HUES64 (cell line): ENCODE measurements at regions not wholly inside any gene's neighbourhood (a gene's known extent, or its start where the extent isn't known, plus 50 kb on each side); places are given as distances from the start of the nearest gene placed in this dataset.

ENCODE experiments used
- H3K27ac ChIP-seq: 2 replicates; pipeline ENCODE4 v1.7.0; 2013; ENCODE audit warnings: low read depth, low read length, inconsistent platforms
- H3K27me3 ChIP-seq: 2 replicates; pipeline ENCODE4 v1.6.1; 2013; ENCODE audit warnings: mild to moderate bottlenecking, low read length; ENCODE audit not compliant: insufficient read depth
- H3K36me3 ChIP-seq: 2 replicates; pipeline ENCODE4 v1.6.1; 2013; ENCODE audit warnings: mild to moderate bottlenecking, low read length; ENCODE audit not compliant: insufficient read depth
- H3K4me1 ChIP-seq: 2 replicates; pipeline ENCODE4 v1.6.1; 2013; ENCODE audit warnings: mild to moderate bottlenecking, low read length, moderate library complexity; ENCODE audit not compliant: insufficient read depth
- H3K4me3 ChIP-seq: 2 replicates; pipeline ENCODE4 v1.5.1; 2013; ENCODE audit warnings: mild to moderate bottlenecking, low read length, moderate library complexity
- H3K9ac ChIP-seq: 2 replicates; pipeline ENCODE4 v1.6.1; 2013; ENCODE audit warnings: mild to moderate bottlenecking, low read depth, low read length
- H3K9me3 ChIP-seq: 2 replicates; pipeline ENCODE4 v1.6.1; 2013; ENCODE audit warnings: low read depth, low read length; ENCODE audit not compliant: insufficient read depth
- WGBS: fragments of 150-250, 120-280 bp; methylation state at CpG from one replicate; pipeline ENCODE4 v1.1.7; 2013; ENCODE audit warnings: missing lambda C conversion rate; 5-methylcytosine and 5-hydroxymethylcytosine counted together

DNA sequence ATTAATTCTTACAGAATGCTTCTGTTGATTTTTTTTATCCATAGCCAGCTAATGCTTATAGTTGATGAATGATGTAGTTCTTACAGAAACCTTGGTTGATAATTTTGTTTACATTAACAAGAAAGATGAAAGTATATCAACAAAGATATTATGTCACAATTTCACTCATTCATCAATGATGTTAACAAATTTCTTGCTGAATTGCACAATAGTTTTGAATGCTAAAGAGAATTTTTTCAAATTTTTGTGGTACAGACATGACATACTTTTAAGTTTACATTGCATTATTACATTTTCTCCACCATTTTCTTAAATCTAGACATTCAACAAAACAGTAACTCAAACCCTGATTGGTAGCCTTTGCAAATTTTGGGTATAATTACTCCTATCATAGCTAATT, 236.3 kb downstream of the FOXD2 start:
- H3K4me3 ChIP-seq = no peak overlapping the region
- no peaks in the 10 kb centered on the region; the same call in 1 of the 2 replicates for H3K27me3 ChIP-seq
- peaks cover 12% of the 10 kb centered on the region for H3K9me3 ChIP-seq
- H3K36me3 ChIP-seq = no peaks in the 10 kb centered on the region
- H3K27ac ChIP-seq = no peak overlapping the region
- H3K4me1 ChIP-seq = no peaks in the 10 kb centered on the region
- H3K9ac ChIP-seq = no peak overlapping the region

GRCh38 chr1:47675047-47675675, 237.3 kb downstream of the FOXD2 start:
- no peaks in the 10 kb centered on the region for H3K36me3 ChIP-seq
- no peaks in the 10 kb centered on the region; the same call in 1 of the 2 replicates for H3K27me3 ChIP-seq
- no peak overlapping the region for H3K27ac ChIP-seq
- H3K4me3 ChIP-seq = no peak overlapping the region
- 90% methylated on average over 3 of the region's 3 CpGs for WGBS
- peaks cover 12% of the 10 kb centered on the region for H3K9me3 ChIP-seq
- H3K4me1 ChIP-seq = no peaks in the 10 kb centered on the region
- H3K9ac ChIP-seq = no peak overlapping the region

GRCh38 chr1:47675721-47676120, 237.9 kb downstream of the FOXD2 start:
- Histone ChIP-seq H3K36me3 (no peaks in the 10 kb centered on the region), H3K27ac (no peak overlapping the region), H3K27me3 (no peaks in the 10 kb centered on the region; the same call in 1 of the 2 replicates), H3K4me3 (no peak overlapping the region), H3K9me3 (peaks cover 12% of the 10 kb centered on the region), H3K9ac (no peak overlapping the region), H3K4me1 (no peaks in the 10 kb centered on the region)
- 83% methylated on average over 11 of the region's 11 CpGs for WGBS

DNA sequence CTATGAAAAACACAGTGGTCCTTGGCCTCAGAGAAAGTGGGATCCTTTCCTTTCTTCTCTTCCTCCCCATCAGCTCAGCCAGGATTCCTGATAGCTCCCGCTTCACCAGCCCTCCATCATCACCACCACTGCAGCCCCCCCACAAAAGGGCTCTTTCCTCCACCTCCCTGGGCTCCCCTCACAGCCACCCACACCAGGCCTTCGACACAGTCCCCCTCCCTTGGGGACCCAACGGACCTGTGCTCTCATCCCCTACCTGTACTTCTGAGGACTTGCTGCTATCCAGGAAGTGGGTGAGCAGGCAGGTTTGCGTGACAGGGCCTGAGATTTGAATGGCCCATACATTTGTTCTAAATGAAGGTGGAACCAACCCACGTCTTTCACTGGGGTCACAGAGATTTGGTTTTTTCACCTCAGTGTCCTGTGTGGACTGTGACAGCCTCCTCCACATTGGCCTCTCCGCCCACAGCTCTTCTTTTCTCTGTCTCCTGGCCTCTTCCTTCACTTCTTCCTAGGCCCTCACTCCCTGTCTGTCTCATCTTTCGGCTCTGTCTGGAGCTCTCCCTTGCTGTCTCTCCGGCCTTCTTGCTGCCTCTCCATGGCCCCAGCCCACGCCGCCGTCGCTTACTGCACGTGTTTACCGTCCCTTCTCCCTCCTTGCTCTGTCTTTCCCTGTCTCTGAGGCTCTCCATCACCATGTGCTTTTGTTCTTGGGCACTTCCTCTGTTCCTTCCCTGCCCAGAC, 238.6 kb downstream of the FOXD2 start:
- Histone ChIP-seq H3K27ac (no peak overlapping the region), H3K27me3 (no peaks in the 10 kb centered on the region; the same call in 1 of the 2 replicates), H3K4me1 (no peaks in the 10 kb centered on the region), H3K9ac (no peak overlapping the region), H3K9me3 (peaks cover 12% of the 10 kb centered on the region), H3K4me3 (no peak overlapping the region), H3K36me3 (no peaks in the 10 kb centered on the region)
- WGBS = 90% methylated on average over 14 of the region's 14 CpGs

- no peak overlapping the region for H3K9ac ChIP-seq
- WGBS = 82% methylated on average over 24 of the region's 24 CpGs
These were observed 239.5 kb downstream of the FOXD2 start for GRCh38 chr1:47677241-47677940.

GRCh38 chr1:47678464-47678980, 240.7 kb downstream of the FOXD2 start:
- peaks cover 3% of the 10 kb centered on the region for H3K27me3 ChIP-seq
- H3K36me3 ChIP-seq = no peaks in the 10 kb centered on the region
- no peaks in the 10 kb centered on the region for H3K9me3 ChIP-seq
- no peaks in the 10 kb centered on the region for H3K4me1 ChIP-seq
- no peak overlapping the region for H3K4me3 ChIP-seq
- no peak overlapping the region for H3K9ac ChIP-seq
- H3K27ac ChIP-seq = no peak overlapping the region
- WGBS = 77% methylated on average over 4 of the region's 4 CpGs

More at GRCh38 chr1:47677241-47677940, 239.5 kb downstream of the FOXD2 start:
- Histone ChIP-seq H3K4me1 (no peaks in the 10 kb centered on the region), H3K9me3 (peaks cover 3% of the 10 kb centered on the region; the same call in 1 of the 2 replicates), H3K36me3 (no peaks in the 10 kb centered on the region), H3K27ac (no peak overlapping the region), H3K4me3 (no peak overlapping the region), H3K27me3 (peaks cover 3% of the 10 kb centered on the region)

DNA sequence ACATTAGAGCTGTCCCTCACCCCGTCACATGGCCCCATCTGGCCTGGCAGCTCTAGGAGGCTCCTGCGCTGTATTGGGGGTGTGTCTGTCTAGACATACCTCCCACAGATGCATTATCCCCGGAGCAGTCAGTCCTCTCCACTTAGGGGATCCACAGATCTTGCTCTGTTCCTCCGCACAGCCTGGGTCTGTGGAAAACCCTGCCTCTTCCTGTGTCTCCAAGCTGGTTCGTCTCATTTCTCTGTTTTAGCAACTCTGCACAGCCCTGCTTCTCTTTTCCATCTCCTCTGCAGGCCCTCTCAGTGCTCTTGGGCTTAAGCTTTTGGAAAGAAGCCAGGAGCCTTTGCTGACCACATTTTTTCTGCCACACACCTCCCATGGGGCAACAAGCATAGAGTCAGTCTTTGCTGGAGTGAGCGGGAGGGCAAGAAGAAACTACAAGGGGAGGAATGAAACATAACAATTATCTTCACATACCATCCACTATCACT, 241.5 kb downstream of the FOXD2 start:
- Histone ChIP-seq H3K27ac (no peak overlapping the region), H3K9me3 (no peaks in the 10 kb centered on the region), H3K4me1 (no peaks in the 10 kb centered on the region), H3K27me3 (peaks cover 3% of the 10 kb centered on the region), H3K36me3 (no peaks in the 10 kb centered on the region), H3K9ac (no peak overlapping the region), H3K4me3 (no peak overlapping the region)
- WGBS = 81% methylated on average over 6 of the region's 6 CpGs

- Histone ChIP-seq H3K27me3 (peaks cover 3% of the 10 kb centered on the region), H3K36me3 (no peaks in the 10 kb centered on the region), H3K27ac (no peak overlapping the region), H3K9ac (no peak overlapping the region), H3K9me3 (no peaks in the 10 kb centered on the region), H3K4me3 (no peak overlapping the region), H3K4me1 (peaks cover 2% of the 10 kb centered on the region; the same call in 1 of the 2 replicates)
- 96% methylated on average over 7 of the region's 7 CpGs for WGBS
These were observed 242.0 kb downstream of the FOXD2 start for GRCh38 chr1:47679826-47680225.

DNA sequence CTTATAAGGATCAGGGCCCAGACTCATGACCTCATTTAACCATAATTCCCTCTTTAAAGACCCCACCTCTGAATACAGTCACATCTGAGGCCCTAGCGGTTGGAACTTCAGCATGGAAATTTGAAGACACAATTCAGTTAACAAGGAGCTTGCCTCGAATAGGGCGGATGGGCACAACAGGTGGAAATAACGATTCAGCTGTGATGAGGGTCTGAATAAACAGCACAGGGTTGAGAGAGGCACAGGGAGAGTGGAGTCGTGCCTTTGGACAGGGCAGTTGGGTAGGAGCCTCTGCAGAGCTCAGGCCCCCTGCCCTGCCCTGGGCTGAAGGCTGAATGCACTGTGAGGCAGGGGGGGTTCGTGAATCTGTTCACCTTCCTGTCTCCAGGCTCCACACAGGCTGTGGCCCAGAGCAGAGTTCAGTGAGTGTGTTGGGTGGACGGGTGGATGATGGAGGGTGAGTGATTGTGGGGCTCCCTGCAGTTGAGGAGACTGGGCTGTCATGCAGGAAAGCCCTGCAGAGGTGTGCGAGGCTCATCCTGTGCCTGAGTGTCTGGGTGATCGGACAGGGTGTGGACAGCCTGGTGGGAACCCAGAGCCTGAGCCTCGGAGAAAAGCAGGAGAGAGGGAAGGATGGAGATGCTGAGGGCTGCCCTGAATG, 243.1 kb downstream of the FOXD2 start:
- Histone ChIP-seq H3K27ac (no peak overlapping the region), H3K9me3 (no peaks in the 10 kb centered on the region), H3K9ac (no peak overlapping the region), H3K4me1 (peaks cover 13% of the 10 kb centered on the region; the same call in 1 of the 2 replicates), H3K36me3 (no peaks in the 10 kb centered on the region), H3K27me3 (peaks cover 3% of the 10 kb centered on the region), H3K4me3 (no peak overlapping the region)
- 89% methylated on average over 10 of the region's 10 CpGs for WGBS

- no peak overlapping the region for H3K4me3 ChIP-seq
- peaks cover 21% of the 10 kb centered on the region for H3K4me1 ChIP-seq
- no peaks in the 10 kb centered on the region for H3K9me3 ChIP-seq
- H3K27me3 ChIP-seq = peaks cover 3% of the 10 kb centered on the region
- H3K36me3 ChIP-seq = no peaks in the 10 kb centered on the region
- no peak overlapping the region for H3K27ac ChIP-seq
- WGBS = 85% methylated on average over 4 of the region's 4 CpGs
- H3K9ac ChIP-seq = no peak overlapping the region
These were observed 243.9 kb downstream of the FOXD2 start for GRCh38 chr1:47681735-47682134.
